NCI-H526 (cell line): ENCODE measurements at regions not wholly inside any gene's neighbourhood (a gene's known extent, or its start where the extent isn't known, plus 50 kb on each side); places are given as distances from the start of the nearest gene placed in this dataset.
"Not testable (repeated sequence)": the region's sequence is repeated elsewhere in the genome, so short reads cannot be mapped to it uniquely, and the experiment has no call there.

ENCODE experiments used
- DNase-seq, 2 experiments: peaks; one replicate each; lab custom pipeline; 2025; lab: John Stamatoyannopoulos, UW

DNA sequence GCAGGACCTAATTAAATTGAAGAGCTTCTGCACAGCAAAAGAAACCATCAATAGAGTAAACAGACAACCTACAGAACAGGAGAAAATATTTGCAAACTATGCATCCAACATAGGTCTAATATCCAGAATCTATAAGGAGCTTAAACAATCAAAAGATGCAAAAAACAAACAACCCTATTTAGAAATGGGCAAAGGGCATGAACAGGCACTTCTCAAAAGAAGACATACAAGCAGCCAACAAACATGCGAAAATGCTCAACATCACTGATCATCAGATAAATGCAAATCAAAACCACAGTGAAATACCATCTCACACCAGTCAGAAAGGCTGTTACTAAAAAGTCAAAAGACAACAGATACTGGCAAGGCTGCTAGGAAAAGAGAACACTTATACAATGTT lies 189.2 kb downstream of the CYP26B1 start:
- not testable (repeated sequence) for DNase-seq

DNA sequence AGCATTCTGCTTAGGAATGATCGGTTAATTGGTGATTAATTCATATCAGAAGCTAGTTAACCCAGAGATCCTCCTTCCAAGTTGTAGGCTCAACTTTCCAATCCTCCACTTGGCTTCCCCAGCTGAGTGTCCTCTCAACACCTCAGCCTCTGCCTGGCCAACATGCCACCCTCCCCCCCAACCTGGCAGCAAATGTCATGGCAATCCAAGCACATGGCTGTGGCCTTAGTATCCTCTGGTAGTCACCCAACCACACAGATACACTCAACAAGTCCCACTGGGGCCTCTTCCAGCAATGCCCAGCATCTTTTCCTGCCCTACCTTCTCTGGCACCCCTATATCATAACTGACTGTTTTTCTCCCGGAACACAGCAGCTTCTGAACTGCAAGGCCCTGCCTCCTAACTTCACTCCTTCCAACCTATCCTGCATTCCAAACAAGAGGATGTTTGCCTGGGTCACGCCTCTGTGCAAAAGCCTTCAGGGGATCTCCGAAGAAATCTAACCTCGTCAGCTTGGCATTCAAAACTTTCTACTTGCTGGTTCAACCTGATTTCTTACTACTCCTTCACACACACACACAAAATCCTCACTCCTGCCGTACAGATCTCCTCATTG lies 195.0 kb downstream of the CYP26B1 start:
- DNase-seq: no peak

DNA sequence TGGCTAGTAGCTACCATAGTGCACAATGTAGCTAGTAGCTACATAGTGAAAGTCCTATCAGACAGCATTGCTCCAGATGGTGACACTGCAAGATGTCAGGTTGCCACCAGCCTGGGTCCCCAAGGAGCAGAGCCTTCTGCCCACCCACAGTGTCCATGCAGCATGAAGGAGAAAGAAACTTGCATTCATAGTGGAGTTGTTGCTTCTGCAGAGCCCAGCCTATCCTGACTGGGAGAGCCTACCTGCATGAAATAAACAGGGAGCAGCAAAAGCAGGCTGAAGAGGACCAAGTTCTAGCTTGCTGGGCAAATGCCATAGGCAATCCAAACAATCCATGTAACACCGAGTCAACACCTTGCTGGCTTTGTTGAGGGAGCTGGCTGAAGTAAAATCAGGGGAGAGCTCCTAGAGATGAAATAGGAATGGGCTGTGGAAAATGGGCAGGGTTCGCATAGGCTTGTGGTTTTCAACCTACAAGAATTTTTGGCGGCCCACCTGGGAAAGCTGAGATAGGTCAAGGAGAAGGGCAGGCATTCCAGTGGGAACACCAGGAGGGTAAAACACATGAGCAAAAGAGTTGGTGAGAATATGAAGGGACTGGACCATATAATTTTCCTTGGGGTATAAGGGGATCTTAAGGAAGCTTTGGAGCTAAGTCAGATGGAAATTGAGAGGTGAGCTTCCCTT lies 195.8 kb downstream of the CYP26B1 start:
- no peak for DNase-seq

DNA sequence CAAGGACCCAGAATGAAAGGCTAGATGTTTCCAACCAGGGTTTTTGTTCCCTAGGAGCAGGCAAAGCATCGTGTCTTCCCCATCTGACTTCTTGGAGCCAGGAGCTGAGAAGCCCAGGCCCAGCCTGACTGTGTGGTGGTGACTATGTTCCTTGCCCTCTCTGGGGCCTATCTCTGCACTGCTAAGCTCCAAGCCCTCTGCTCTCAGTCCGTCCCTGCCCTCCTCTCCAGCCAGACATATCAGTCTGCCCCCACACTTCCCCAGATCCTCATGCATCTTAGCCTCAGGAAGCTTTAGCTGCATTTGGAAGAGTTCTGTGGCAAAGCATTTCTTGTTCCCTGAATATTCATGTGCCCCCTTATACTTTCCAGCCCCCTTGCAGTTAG lies 196.6 kb downstream of the CYP26B1 start:
- DNase-seq: no peak

DNA sequence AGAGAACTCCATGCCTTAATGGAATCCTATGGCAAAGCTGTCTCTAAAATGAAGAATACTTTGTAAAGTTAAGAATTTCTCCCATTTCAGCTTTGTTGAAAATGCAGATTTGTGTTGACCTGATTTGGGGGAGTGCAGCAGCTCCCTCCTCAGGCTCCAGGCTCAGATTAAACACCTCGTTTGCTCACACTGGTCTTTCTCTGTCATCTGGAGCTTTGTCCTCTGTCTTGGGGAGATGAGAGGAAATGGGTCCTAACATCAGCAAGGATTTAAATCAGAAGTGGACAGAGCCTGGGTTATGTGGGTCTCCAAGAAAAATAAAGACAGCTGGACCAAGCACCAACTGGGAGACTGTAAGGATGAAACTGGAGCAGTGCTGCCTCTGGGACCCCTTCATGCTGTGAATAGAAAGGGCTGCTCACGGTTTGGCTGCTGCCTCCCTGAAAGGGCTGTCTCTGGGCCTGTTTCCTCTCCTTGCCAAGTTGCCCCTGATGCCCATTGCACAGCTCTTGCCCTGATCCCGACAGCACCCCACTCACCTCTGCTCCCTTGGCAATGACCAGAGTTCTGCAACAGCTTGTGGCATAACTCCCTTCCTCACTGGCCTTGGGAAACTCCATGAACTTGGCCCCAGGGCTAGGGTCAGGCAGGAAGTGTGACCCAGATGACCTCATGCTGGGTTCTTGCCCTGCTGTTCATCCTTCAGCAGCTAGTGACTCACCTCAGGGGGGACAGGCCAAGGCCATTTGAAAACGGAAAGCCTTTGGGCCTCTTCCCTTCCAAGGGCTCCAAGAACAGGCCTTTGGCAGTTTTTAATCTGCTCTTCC lies 197.2 kb downstream of the CYP26B1 start:
- DNase-seq: no peak

DNA sequence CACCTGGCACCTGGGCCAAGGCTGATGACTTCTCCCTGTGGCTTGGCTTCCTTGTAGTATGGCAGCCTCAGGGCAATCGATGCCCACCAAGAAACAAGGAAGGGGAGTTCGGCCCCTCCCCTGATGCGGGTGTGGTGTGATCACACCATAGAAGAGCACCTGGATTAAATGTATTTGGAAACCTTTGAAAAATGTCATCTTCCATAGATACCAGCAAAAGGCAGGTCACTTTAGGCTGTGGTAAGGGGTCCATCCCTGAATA lies 198.2 kb downstream of the CYP26B1 start:
- DNase-seq: no peak

DNA sequence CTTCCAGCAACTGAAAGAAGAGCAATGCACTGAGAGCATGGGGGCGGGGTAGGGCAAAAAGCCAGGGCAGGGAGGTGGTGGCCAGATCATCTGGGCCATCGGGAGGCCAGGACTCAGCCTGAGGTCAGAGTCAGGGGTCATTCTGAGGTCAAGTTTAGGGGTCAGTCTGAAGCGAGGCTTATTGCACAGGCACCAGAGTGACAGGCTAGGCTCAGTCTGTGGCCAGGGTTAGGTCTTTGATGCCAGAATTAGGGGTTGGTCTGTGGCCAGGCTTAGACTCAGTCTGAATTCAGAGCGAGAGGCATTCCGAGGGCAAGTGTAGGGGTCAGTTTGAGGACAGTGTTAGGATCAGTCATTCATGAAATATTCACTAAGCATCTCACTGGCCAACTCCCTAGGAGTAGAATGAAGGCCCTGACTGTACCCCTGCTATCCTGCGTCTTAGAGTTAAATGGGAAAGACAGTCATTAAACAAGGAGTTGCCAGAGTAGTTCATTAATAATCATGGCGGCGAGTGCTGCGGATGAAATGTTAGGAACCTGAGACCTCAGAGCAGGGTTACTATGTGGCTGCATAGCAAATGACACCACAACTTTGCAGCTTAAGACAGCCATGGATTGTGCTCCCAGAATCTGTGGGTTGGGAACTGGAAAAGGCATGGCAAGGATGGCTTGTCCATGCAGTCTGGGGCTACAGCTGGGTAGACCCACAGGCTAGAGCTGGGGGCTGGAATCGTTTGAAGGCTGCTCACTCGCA lies 198.7 kb downstream of the CYP26B1 start:
- DNase-seq: no peak

DNA sequence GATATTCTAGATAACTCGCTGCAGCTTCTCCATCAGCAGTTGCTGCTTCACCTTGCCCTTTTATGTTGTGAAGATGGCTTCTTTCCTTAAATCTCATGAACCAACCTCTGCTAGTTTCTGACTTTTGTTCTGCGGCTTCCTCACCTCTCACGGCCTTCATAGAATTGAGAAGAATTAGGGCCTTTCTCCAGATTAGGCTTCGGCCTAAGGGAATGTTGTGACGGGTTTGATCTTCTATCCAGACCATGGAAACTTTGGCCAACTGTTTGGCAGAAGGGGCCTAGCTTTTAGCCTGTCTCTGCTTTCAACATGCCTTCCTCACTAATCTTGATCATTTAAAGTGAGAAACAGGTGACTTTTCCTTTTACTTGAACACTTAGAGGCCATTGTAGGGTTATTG lies 199.9 kb downstream of the CYP26B1 start:
- DNase-seq: no peak

DNA sequence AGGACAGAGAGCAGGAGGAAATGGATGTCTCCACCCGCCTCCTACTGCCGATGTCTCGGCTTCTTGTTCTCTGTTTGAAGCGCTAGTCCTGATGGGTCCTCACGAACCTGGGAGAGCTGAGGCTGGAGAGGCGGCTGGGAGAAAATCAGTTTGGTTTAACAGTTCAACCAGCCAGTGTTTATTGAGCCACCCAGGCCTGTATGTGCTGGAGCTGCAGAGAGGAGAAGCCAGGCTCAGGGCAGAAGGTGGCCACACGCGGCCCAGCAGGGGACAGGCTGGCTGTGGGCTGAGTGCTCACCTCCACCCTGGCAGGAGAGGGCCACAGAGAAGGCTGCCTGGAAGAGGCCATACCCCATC lies 202.1 kb downstream of the CYP26B1 start:
- DNase-seq: no peak

DNA sequence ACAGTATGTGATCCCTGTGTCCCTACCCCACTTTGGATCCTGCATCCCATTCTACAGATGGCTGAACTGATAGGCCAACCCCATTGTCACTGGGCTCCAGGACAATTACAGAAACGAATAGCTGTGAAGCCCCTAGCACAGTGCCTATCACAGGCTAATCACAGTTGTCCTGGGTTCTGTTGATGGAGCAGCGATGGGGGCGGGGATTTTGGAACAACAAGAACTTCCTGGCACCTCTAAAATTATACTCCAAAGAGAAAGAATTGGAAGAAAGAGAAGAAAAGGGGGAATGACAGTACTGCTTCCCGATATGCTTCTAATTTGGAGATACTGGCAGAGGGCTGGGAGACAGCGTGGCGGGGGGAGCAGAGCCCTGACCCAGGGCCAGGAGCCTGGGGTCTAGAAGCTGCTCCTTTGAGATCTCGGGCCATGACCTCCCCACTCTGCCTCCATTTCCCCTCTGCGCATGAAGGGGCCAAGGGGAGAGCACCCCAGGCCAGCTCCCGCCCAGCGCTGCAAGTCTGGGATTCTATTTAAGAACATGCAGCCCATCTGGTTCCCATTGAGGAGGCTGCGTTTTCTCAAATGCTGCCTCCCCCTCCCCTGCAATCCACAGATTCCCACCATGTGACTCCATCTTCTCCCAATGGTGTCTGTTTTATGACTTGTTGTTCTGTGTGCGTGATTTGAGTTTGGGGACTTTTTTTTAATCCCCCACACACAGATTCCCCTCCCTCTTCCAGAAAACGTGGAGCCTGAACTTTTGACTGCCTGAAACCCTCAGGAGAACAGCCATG lies 202.7 kb downstream of the CYP26B1 start:
- no peak for DNase-seq

DNA sequence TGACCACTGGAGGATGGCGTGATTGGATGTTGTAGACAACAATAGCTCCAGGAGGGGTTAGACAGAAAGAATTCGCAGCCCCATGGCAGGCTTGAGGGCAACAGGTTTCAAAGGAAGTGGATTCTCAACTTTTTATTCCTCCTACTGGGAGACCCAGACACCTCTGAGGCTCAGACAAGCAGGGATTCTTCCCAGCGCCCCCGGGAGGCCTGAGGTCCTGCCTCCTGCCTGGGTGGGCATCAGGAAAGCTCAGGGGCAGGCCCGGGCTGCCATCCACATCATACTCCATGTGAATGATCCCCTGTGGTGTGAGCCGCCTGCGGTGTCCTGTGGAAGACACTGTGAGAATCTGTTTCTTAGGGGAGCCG lies 203.5 kb downstream of the CYP26B1 start:
- DNase-seq: no peak

DNA sequence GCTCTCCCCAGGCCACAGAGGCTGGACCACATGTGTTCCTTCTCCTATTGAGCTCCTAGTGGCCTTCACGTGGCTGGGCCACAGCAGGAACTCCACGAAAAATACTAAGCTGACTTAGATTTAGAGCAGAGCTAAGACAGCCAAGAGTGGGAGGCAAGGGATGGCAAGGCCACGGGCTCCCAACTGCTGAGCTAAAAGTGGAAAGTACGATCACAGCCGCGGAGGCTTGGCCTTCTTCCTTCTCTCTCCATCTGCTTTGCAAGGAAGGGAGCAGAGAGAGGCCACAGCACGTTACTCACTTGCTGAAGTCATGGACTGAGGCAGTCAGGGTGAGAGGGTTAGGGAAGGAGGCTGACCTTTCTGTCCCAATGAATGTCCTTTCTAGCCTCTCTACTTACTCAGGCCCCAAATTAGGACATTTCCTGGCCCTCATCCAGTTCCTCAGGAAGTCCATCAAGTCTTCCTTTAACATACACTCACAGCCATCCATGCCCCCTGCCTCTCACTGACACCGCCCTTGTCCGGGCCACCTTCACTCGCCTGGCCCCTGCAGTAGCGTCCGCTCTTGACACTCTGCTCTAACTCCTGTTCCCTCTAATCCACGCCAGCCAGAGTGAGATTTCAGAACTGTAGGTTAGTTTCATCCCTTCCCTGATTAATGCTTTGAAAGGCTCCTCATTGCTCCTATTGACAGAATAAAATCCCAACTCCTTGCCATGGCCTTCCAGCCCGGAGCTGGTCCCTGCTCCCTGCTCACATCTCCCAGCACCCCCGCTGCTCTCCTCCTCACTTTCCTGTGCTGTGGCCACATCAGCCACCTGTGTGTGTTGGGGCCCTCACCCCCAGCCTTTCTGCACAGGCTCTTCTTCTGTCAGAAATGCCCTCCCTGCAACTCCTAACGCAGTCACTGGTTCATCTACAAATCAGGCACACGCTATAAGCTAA lies 204.2 kb downstream of the CYP26B1 start:
- no peak for DNase-seq

DNA sequence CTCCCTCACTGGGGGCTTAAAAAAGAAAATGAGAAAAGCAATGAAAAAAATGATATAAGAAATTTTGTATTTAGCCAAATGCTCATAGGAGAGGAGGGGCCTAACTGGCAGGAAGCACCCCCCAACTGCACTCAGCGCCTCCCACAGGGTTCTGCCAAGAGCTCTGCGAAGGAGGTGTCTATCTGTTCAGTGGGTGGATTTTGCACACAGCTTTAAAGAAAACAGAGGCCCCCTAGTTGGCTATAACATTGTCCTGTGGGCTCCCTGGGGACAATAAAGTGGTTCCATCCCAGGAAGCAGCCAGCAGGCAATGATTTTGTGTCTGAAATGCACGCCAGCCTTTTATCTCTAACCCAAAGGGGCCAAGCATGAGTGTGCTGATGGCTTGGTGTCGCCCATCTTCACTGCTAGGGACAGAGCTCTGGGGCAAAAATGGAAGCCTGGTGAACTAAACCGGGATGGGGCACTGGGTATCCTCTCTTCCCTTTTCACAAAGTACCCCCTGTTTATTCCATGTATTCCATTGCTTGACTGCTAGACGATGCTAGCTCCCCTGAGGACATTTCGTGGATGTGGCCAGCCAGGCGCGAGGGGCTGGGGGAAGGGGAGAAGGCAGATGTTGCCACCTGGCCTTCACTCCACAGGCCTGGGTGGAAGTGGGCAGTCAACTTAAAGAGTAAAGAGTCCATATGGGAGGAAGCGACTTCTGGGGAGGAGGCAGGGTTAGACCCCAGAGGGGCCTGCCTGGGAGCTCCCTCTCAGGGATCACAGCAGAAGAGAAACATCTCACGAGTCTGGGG lies 205.7 kb downstream of the CYP26B1 start:
- DNase-seq: no peak

DNA sequence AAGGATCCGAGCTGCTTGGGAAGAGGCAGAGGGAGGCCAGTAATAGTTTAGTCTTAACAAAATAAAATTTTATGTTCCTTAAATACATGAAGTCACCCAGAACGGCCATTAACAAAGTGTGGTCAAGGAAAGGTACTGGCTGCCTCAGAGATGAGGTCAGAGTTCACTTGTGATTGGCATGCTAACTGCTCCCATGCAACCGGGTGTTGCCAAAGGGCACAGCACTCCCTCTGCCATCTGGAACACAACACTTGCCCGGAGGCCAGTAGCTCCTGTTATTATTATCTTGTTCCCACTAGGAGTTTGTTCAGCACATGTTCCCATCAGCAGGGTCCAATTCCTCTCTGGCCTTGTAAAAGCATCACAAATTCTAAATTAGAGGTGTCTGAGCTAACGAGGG lies 207.0 kb downstream of the CYP26B1 start:
- no peak for DNase-seq

DNA sequence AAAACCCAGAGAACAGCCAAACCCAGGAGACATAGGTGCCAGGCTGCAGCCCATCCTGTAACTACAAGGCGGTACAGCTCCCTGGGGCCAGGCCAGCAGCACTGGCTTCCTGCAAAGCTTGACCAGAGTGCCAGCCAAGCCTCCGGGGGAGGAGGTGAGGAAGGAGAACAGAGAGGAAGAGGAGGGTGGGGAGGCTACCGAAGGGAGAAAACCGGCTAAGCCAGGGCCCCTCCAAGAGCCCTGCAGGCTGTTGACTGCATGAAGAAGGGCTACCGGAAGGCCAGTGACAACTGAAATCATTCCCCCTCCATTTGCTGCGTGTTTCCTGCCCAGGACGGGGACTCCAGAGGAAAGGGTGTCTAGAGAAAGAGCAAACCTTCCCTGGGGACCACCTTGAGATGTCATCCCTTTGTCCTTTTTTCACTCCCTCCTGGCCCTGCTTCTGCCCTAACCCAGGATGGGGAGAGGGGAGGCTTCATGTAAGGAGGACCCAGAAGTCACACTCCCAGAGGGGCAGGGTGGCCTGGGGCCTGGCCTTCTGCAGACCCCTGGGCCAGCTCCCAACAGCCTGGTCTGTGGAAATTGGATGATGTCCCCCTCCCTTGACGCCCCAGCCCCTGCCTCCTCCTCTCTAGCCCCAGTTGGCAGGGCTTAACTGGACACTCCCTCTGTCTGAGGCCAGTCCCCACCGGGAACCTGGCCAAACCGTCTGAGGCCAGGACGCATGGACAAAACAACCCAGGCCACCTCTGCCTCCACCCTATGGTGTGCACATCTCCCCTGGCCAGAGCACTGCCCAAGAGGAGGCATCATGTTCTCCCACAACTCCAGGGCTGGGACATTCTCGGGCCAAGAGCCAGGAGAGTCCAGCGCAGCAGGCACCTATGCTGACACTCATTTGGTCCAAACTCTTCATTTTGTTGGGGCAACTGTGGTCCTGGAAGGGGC lies 207.8 kb downstream of the CYP26B1 start:
- DNase-seq: no peak

DNA sequence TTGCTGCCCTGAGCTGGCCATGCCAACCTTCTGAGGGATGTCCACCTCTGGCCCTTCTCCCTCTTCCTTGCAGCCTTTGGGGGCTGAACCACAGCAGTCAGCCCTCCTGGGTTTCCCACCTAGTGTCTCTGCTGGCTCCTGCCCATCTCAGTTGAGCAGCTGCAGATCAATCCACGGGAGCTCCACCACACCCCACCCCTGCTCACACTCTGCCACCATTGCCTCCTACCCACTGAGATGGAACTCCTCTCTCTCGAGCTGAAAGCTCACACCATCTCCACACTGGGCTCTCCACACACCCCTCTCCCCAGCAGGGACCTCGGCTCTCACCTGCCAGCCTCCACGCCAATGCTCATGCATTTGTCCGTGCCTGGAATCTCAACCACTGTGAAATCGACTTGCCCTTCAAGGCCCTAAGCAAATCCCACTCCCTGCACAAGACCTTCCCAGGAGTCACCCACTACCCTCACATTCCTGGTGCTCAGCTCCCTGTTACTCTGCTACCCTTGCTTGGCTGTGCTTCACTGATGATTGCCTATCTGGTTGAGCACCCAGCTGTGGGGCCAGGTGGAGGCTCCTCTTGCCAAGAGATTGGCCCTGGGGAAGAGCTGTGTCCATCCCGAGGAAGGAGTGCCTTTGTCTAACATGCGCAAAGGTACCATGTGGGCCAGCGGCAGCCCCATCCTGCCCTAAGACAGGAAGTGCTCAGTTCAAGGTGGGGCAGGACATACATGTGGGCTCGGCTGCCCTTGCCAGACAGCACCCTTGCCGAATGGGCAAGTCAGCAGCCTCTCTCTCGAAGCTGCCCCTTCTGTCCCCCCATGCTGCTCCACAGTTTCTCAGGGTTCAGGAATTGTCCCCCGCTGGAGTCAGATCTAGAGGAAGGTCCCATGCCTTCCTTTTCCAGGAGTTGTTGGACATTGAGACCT lies 208.7 kb downstream of the CYP26B1 start:
- no peak for DNase-seq

DNA sequence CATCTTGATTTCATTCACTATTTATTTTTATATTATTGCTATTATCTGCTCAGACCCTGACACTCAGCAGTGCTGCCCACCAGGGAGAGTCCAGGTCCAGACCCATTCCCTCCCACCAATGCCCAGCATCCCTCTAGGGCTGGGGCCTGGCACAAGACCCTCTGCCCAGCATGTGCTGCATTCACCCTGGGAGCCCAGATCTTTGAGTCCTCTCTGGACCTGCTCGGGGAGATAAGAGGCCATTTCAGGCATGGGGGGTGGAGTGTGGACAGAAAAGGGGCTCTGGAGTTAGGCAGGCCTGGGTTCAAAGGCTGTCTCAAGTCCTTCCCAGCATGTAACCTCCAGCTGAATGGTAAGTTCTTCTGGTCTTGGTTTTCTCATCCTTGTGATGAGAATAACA lies 209.6 kb downstream of the CYP26B1 start:
- no peak for DNase-seq

DNA sequence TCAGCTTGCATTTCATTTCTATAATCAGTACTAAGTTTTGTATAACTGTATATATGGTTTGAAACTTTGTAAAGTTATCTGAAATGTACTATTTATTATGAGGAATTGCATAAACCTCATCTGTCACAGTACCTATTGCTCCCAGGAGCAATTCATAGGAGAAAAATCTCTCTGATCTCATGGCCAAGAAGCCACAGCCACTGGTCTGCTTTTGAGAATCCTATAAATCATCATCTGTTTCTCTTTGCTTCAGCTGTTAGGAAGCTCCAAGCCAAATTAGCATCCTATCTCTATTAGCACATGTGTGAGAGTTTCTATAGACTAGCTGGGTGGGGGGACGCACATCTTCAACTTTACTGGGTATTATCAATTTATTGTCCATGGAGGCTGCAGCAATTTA lies 210.3 kb downstream of the CYP26B1 start:
- no peak for DNase-seq
